GM18502 (cell line): ENCODE measurements at regions not wholly inside any gene's neighbourhood (a gene's known extent, or its start where the extent isn't known, plus 50 kb on each side); places are given as distances from the start of the nearest gene placed in this dataset.

ENCODE experiments used
- ATAC-seq: cut with Tn5 transposase; IDR thresholded peaks from one replicate; pipeline ENCODE4 v1.9.1; 2021; ENCODE audit warnings: mild to moderate bottlenecking; ENCODE audit not compliant: unreplicated experiment, poor library complexity

GRCh38 chr16:51705142-51705541, 554.1 kb upstream of the SALL1 start:
- ATAC-seq: no peak

DNA sequence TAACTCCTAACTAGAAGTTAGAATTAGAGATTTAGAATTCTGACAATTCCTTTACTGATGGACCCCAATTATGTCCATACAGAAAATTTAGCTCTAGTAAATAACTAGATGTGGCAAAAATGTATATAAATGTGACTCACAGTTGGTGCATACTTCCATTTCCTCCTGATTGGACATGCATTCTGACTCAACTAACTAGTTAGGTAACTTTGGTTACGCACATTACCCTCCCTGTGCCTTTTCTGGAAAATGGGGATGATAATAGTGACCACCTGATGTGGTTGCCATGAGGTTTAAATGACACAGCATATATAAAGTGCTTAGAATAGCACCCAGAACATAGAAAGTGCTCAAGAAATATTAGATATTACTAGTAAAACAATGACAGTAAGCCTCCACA, 550.0 kb upstream of the SALL1 start:
- no peak for ATAC-seq

- no peak for ATAC-seq
These were observed 548.8 kb upstream of the SALL1 start for GRCh38 chr16:51699686-51700396.

DNA sequence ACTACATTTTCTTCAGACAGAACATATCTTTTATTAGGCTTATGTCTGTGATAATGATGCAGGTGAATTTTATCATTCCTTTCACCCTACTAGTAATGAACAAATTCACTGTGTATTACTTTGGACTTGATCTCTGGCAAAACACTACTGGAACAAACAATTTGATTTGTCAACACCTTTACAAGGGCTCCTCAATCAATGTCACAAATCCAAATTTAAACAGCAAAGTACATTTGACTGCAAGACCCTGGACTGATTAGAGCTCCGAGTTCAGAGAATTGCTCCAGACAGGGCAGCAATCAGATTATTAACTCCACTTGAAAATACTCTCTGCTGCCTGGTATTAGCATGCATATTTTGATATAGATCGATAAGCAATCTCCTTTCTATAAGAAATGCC, 547.6 kb upstream of the SALL1 start:
- no peak for ATAC-seq

DNA sequence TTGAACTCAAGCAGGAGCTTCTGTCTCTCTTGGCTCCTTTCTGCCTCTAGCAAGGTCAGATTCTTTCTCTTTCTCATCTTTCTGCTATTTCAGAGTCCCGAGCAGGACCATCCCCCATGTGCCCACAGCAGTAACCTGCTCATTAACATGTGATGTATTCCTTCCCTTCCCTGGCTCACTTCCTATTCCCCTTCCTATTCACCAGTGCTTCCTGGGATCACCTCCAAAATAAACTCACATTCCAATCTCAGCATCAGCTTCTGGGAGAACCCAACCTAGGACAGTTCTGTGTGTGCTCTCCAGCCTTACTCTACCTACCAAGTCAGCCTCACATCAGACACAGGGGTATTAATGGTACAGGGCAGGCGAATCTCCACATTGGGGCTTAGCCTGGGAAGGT, 546.4 kb upstream of the SALL1 start:
- ATAC-seq: no peak

- ATAC-seq: no peak
These were observed 545.3 kb upstream of the SALL1 start for GRCh38 chr16:51696376-51696775.

- ATAC-seq: no peak
These were observed 540.0 kb upstream of the SALL1 start for GRCh38 chr16:51691109-51691508.

- no peak for ATAC-seq
These were observed 534.4 kb upstream of the SALL1 start for GRCh38 chr16:51685498-51685897.

GRCh38 chr16:51683882-51684281, 532.8 kb upstream of the SALL1 start:
- no peak for ATAC-seq

DNA sequence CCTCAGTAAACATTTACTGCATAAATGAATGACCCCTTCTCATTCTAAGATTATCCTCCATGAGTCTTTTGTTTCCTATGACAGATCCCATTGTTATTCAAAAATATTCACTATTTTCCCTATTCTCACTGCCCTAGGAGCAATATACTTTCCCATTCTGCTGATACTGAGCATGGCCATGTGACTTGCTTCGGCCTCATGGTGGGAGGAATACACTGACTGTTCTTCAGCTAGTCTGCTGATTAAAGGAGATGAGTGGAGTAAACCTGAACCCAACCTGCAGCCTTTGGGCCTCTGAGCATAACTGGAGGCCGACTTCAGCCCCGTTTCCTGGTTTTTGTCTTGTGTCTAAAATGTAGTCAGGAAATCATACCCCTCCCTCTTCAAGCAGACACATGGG, 531.8 kb upstream of the SALL1 start:
- no peak for ATAC-seq

DNA sequence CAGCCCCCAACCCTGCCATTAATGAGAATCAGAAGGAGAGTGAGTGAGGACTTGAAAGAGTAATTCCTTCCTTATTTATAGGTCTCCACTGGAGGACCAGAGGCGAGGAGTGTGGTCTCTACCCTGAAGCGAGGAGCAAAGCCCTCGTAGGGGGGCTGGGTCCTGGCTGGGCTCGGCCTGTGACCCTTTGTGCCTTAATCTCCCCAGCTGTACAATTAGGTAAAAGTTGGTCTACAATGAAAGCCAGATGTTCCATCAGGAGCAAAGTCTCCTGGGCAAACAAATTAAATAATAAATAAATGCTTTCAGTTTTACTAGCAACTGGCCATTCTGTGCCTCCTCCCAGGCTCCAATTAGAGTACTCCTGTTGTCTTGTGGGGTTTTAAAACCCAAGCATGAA, 523.5 kb upstream of the SALL1 start:
- no peak for ATAC-seq

- ATAC-seq: no peak
These were observed 519.5 kb upstream of the SALL1 start for GRCh38 chr16:51670527-51670926.

DNA sequence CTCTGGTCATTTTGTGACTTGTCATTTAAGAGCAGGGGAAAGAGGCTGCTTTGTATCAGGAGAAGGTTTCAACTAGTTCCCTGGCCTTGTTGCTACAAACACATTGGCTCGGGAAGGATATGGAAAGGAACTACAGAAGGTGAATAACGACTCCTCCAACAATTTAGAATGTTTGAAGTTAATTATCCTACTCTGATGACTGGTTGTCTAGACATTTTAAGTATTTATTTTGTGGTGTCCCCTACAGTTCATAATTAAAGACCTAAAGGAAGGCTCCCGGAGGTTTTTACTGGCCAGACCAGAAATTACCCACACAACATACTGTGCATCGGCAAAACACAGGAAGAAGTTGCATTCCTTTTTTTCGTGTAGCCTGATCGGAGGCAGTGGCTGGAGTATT, 515.8 kb upstream of the SALL1 start:
- ATAC-seq: no peak

DNA sequence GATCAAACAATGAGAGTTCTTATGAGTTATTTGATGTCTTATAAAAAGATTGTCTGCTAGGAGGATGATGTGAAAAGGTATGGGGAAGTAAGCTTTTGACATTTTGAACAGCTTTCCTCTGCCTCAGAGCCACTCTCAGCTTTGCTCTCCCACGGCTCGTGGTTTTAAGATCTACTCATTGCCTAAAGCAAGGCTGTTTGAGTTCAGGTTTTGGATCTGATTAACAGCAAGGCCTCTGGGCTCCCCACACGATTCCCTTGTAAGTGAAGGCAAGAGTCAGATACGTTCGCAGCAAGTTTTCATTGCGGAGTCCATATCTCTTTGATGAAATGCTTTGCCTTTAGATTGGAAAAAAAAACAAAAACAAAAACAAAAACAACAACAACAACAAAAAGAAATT, 515.0 kb upstream of the SALL1 start:
- ATAC-seq: no peak

DNA sequence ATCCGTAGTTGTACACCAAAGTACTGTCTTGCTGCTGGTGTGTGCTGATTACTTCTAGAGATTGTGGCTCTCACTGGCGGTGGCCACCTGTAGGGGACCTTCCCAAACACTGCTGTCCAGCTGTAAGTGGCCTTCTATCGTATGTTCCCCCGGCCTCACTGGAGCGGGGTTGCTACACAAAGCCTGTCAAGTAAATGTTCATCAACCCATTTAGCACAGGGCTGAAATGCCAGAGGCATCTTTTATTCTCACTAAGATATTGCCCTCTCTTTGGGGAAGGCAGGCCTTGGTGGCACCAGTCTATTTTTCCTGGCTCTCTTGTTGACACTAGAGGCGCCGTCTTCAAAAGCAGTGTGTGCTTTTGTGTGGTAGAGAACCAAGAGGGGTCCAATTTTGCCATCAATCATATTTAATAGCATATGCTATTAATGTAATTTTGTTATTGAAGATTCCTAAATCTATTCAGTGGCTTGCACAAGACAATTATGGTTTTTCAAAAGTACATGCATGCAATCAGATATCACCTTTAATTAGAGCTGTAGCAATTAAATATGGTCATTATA, 514.4 kb upstream of the SALL1 start:
- no peak for ATAC-seq

GRCh38 chr16:51658531-51658930, 507.5 kb upstream of the SALL1 start:
- no peak for ATAC-seq

- no peak for ATAC-seq
These were observed 506.8 kb upstream of the SALL1 start for GRCh38 chr16:51657848-51658247.

DNA sequence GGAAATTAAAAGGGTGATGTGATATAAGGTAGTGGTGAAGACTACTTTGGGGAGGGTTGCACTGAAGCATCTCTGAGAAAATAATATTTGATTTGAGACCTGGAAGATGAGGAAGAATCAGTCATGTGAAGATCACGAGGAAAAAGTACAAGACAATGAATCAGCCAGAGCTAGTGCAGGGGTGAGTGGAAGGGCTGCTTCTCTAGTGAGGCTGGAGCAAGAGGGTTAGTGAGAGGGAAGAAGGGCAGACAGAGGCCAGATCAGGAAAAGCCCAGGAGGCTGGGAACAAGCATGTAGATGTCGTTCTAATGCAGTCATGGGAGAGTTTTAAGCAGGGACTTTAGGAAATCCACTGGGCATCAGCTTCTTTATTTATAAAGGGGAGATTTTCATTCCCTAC, 504.2 kb upstream of the SALL1 start:
- no peak for ATAC-seq

GRCh38 chr16:51651061-51651466, 500.0 kb upstream of the SALL1 start:
- ATAC-seq: no peak

DNA sequence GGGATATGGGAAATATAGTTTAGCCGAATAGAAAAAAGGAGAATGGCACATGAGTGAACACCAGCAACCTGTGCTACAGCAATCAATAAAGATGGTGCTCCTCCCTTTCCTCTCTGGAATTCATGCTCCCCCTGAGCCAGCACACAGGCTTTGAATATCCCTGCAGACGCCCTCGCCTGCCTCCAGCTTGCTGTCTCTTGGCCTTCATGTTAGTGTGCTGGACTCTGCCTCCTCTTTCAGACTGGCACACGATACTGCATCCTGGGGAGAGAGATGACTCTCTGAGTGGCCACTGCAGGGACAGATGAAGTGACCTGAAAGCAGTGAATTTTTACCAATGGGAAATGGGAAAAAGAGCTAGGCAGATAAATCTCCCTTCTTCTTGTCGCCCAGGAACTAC, 498.6 kb upstream of the SALL1 start:
- ATAC-seq: no peak

- no peak for ATAC-seq
These were observed 497.5 kb upstream of the SALL1 start for GRCh38 chr16:51648526-51648925.

DNA sequence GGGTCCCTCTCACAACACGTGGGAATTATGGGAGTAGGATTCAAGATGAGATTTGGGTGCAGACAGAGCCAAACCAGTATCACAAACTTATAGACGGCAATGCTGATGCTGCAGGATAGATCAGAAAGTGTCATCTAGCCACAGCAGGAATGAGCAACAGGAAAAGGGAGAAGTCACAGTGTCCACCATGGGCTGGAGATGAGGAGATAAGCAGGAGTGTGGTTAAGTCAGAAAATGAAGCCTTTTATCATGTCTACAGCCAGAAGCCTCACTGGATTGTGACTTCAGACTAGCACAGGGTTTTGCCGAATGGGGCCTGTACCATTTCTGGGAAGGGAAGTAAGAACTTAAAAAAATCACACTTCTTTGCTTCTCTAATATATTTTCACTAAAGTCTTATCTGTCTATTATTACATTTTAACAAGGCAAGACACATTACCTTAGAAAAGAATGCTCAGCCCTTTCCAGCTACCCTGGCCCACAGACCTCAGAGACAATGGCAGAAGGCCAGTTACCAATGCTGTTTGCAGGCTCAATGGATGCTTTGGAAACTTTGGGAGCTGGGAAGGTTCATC, 490.2 kb upstream of the SALL1 start:
- no peak for ATAC-seq
